ENCODE measurements at regions not wholly inside any gene's neighbourhood (a gene's known extent, or its start where the extent isn't known, plus 50 kb on each side); places are given as distances from the start of the nearest gene placed in this dataset.
"Not testable (repeated sequence)": the region's sequence is repeated elsewhere in the genome, so short reads cannot be mapped to it uniquely, and the experiment has no call there.

DNA sequence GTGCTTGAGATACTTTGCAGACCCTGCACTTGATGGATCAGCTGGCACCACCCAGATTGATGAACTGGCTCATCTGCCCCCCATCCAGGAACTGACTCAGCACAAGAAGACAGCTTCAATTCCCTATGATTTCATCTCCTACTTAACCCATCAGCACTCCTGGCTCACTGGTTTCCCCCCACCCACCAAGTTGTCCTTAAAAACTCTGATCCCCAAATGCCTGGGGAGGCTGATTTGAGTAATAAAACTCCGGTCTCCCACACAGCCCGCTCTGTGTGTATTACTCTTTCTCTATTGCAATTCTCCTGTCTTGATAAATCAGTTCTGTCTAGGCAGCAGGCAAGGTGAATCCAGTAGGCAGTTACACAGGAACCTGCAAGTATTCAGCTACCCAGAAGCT lies 102.1 kb upstream of the TMTC4 start:
- not testable (repeated sequence) for DNase-seq (ENCODE audit: low read depth in 2 of 3, low spot score in 1 of 3)

- no peak for DNase-seq (ENCODE audit: low read depth in 2 of 3, low spot score in 1 of 3)
Measured at GRCh38 chr13:100773923-100774663, 99.5 kb upstream of the TMTC4 start.

DNA sequence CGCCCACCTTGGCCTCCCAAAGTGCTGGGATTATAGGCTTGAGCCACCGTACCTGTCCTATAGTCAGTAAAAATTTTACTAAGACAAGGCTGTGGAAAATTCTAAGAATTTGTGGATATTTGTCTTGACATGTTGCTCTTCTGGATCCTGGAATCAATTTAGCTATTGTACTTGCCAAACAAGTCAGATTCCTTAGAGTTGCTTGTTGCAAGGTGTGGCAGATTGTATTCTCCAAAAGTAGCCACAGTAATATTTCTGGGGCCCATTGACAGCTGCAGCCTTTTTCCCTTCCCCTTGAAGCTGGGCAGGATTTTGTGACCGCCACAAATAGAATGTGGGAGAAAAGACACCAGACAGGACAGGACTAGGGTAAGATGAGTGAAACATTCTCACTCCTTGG lies 98.8 kb upstream of the TMTC4 start:
- no peak for DNase-seq (ENCODE audit: low read depth in 2 of 3, low spot score in 1 of 3)

- no peak for DNase-seq (ENCODE audit: low read depth in 2 of 3, low spot score in 1 of 3)
Measured at GRCh38 chr13:100767192-100767591, 92.6 kb upstream of the TMTC4 start.

- not testable (repeated sequence) for DNase-seq (ENCODE audit: low read depth in 2 of 3, low spot score in 1 of 3)
Measured at GRCh38 chr13:100766570-100766969, 92.0 kb upstream of the TMTC4 start.

DNA sequence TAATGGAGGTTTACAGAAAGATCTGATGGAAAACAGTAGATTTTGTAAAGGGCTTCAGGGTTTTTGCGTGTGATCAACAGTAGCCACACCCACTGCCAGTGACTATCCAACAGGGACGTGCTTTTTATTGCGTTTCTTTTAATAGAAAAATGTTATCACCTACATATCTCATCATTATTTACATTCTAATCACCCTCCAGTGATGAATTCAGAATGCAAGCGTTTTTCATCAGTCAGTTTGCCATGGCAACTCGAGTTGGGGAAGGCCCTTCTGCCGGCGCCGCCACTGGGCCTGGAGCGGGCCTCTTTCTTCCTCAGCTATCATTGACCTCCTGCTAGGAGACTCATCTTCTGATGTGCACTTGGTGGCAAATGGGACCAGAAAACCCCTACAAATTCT lies 90.3 kb upstream of the TMTC4 start:
- no peak for DNase-seq (ENCODE audit: low read depth in 2 of 3, low spot score in 1 of 3)

GRCh38 chr13:100762126-100762525 lies 87.5 kb upstream of the TMTC4 start:
- not testable (repeated sequence) for DNase-seq (ENCODE audit: low read depth in 2 of 3, low spot score in 1 of 3)

DNA sequence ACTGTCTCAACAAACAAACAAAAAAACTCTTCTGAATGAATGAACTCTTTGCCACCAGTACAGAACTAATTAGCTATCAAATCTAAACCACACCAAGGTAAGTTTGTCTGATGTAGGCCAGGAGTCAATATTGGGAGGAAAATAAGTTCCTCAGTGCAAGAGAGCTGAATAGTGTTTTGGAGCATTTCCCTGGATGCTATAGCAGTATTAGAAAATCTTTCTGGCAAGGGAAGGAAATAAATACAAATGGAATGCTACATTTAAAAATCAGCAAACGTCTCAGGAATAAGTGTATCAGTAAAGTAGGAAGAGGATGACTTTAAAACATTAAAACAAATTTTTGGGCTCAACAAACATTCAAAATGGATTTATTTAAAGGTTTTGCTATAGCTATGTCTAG lies 81.3 kb upstream of the TMTC4 start:
- DNase-seq (ENCODE audit: low read depth in 2 of 3, low spot score in 1 of 3), result no peak

- no peak for DNase-seq (ENCODE audit: low read depth in 2 of 3, low spot score in 1 of 3)
Measured at GRCh38 chr13:100754459-100754858, 79.9 kb upstream of the TMTC4 start.

DNA sequence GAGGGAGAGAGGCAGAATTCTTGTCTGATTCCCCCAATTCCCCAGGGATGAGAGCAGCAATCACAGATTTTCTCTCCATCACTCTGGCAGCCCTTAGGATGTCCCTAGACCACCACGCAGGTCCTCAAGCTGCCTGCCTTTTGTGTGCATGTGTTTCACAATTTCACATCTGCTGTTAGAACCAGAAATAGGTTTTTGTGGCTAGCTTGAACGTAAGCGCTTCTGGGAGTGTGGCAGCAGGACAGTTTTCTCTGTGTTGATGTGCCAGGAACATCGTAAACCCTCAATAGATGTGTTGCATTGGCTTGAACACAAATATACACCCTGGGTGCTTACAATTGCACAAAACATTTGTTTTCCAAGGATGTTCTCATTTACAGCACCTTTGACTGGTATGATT lies 78.8 kb upstream of the TMTC4 start:
- no peak for DNase-seq (ENCODE audit: low read depth in 2 of 3, low spot score in 1 of 3)

GRCh38 chr13:100751826-100752225 lies 77.2 kb upstream of the TMTC4 start:
- no peak for DNase-seq (ENCODE audit: low read depth in 2 of 3, low spot score in 1 of 3)

- DNase-seq (ENCODE audit: low read depth in 2 of 3, low spot score in 1 of 3), result no peak
Measured at GRCh38 chr13:100746953-100747683, 72.5 kb upstream of the TMTC4 start.

DNA sequence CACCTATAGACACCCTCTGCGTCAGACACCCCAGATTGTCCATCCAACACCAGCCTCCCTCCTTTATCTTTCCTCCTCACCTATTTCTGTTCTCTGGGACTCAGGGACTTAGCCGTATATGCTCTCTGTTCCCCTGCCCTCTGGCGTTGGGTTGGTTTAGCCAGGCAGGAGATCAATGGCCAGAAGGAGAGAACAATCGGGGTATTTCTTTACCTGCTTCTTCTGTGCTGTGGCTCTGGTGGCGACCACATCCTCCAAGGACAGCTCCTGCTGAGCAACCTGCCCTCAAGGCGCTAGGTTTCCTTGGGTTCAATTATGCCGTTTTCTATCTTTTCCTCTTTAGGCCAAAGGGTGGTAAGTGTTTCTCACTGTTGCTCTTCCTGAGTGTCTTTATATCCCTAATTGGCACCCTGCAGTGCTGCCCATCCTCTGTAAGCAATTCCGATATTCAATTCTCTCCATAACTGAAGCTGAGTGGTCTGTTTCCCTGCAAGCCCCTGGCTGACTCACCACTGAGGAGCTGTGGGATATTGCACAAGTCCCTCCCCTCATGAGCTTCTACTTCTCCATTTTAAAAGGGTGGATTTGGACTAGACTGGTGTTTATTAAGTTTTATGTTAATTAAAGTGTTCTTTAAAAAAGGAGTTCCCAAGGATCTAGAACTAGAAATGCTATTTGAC lies 63.7 kb upstream of the TMTC4 start:
- no peak for DNase-seq (ENCODE audit: low read depth in 2 of 3, low spot score in 1 of 3)

- no peak for DNase-seq (ENCODE audit: low read depth in 2 of 3, low spot score in 1 of 3)
Measured at GRCh38 chr13:100735494-100735893, 60.9 kb upstream of the TMTC4 start.

GRCh38 chr13:100734194-100734720 lies 59.7 kb upstream of the TMTC4 start:
- DNase-seq (ENCODE audit: low read depth in 2 of 3, low spot score in 1 of 3), result no peak

DNA sequence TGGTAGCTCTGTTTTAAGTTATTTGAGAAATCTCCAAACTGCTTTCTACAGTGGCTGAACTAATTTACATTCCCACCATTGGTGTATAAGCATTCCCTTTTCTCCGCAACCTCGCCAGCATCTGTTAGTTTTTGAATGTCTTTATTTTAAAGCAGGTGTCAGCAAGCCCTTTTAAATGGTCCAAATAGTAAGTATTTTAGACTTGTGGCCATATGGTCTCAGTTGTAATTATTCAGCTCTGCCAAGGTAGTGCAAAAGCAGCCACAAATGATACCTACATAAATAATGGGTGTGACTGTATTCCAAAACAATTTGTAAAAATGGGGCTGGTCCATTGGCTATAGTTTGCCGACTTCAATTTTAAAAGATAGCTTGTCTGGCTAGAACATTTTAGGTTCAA lies 58.7 kb upstream of the TMTC4 start:
- no peak for DNase-seq (ENCODE audit: low read depth in 2 of 3, low spot score in 1 of 3)

DNA sequence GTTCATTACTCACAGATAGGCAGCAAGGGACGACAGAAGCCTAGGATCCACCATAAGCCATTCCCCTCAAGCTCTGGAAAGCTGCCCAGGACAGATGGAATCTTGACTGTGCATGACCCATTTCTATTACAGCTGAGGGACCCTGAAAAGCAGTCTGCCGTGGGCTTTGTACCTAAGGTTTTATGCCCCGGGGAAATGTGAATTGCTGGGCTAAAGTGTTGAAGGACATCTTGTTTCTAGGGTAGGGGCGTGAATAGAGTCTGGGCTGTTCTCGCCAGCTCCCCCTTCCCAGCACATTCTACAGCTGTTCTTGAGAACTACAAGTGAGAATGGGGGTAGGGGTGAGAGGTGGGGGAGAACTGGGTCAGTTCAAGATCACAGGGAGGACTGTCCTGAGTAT lies 53.6 kb upstream of the TMTC4 start:
- no peak for DNase-seq (ENCODE audit: low read depth in 2 of 3, low spot score in 1 of 3)

- DNase-seq (ENCODE audit: low read depth in 2 of 3, low spot score in 1 of 3), result no peak
Measured at GRCh38 chr13:100725472-100725871, 50.9 kb upstream of the TMTC4 start.

- DNase-seq (ENCODE audit: low read depth in 2 of 3, low spot score in 1 of 3), result no peak
Measured at GRCh38 chr13:100724568-100724967, 50.0 kb upstream of the TMTC4 start.
